ENCODE measurements at regions not wholly inside any gene's neighbourhood (a gene's known extent, or its start where the extent isn't known, plus 50 kb on each side); places are given as distances from the start of the nearest gene placed in this dataset.

DNA sequence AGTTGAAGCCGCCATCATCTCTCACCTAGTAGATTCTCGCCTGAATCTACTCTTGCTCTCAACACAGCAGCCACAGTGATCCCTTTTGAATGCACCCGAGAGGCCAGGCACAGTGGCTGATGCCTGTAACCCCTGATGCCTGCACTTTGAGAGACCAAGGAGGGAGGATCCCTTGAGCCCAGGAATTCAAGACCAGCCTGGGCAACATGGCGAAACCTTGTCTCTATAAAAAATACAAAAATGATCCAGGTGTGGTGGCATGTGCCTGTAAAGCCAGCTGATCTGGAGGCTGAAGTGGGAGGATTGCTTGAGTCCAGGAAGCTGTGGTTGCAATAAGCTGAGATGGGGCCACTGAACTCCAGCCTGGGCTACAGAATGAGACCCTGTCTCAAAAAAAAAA, 60.3 kb upstream of the EML4 start:
- H3K36me3 ChIP-seq (ENCODE audit: low read depth), result no peaks in the 10 kb centered on the region
- no peak overlapping the region for H3K4me3 ChIP-seq
- peaks cover 52% of the 10 kb centered on the region for H3K4me1 ChIP-seq (replicated peaks; ENCODE audit: insufficient read depth)
- TF ChIP-seq EZH2 (IDR thresholded peaks at IDR 0.05; ENCODE audit: low read depth), result no peak
- TF ChIP-seq, protein P1, sequence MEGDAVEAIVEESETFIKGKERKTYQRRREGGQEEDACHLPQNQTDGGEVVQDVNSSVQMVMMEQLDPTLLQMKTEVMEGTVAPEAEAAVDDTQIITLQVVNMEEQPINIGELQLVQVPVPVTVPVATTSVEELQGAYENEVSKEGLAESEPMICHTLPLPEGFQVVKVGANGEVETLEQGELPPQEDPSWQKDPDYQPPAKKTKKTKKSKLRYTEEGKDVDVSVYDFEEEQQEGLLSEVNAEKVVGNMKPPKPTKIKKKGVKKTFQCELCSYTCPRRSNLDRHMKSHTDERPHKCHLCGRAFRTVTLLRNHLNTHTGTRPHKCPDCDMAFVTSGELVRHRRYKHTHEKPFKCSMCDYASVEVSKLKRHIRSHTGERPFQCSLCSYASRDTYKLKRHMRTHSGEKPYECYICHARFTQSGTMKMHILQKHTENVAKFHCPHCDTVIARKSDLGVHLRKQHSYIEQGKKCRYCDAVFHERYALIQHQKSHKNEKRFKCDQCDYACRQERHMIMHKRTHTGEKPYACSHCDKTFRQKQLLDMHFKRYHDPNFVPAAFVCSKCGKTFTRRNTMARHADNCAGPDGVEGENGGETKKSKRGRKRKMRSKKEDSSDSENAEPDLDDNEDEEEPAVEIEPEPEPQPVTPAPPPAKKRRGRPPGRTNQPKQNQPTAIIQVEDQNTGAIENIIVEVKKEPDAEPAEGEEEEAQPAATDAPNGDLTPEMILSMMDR (conservative IDR thresholded peaks at IDR 0.05), result no peak
- H3K27ac ChIP-seq, result no peak overlapping the region
- H3K9me3 ChIP-seq (ENCODE audit: insufficient read depth, low read depth), result no peaks in the 10 kb centered on the region
- no TSS peak for BruUV-seq (replicated peaks)
- no peak overlapping the region for H3K4me2 ChIP-seq
- H2AFZ ChIP-seq, result no peak overlapping the region
- no peaks in the 10 kb centered on the region for H4K20me1 ChIP-seq (ENCODE audit: insufficient read depth)
- DNase-seq, result peak in 1 of 2 experiments; percentile 33
- no peaks in the 10 kb centered on the region for H3K9me2 ChIP-seq (ENCODE audit: insufficient read depth)
- no peaks in the 10 kb centered on the region for H3K79me2 ChIP-seq (ENCODE audit: low read depth)
- CTCF ChIA-PET, result no interaction called here
- peaks cover 33% of the 10 kb centered on the region; the same call in 1 of the 2 replicates for H3F3A ChIP-seq (ENCODE audit: insufficient read depth, low read depth)
- POLR2A ChIA-PET (ENCODE audit: unreplicated experiment), result no interaction called here
- intact Hi-C loops (cut with micrococcal nuclease; ENCODE audit: unreplicated experiment), result no loop called here
- no peaks in the 10 kb centered on the region for H3K27me3 ChIP-seq (ENCODE audit: insufficient read depth, low read depth)

DNA sequence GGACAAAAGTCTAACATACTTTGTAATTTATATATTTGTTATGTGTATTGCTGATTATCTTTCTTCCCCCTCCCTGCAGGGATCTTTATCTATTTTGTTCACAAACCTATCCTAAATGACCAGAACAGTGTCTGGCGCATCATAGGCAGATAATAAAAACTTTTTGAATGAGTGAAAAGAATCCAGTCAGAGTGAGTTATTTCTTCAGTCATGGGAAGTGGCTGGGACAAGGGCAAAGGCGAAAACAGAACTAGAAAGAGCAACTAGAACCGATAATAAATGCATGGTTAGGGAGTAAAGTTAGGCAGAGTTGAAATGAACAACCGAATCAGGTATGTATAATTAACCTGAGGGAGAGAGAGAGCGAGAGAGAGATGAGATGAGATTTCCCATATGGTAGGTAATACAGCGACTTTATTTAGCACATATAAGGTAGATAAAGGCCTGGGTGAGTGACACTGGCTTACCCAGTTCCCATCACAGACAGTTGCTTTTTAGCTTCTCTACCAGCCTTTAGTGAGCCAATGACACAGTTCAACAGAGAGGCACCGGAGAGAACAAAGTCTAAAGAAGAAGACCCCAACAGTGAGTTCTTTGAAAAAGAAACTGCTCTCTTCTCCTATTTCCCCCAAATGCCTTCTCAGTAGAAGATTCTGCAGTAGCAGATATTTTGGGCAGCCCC, 59.1 kb upstream of the EML4 start:
- H3K79me2 ChIP-seq (ENCODE audit: low read depth), result no peaks in the 10 kb centered on the region
- CTCF ChIA-PET, result no interaction called here
- no peaks in the 10 kb centered on the region for H3K9me3 ChIP-seq (ENCODE audit: insufficient read depth, low read depth)
- intact Hi-C loops (cut with micrococcal nuclease; ENCODE audit: unreplicated experiment), result no loop called here
- no peaks in the 10 kb centered on the region for H3K27me3 ChIP-seq (ENCODE audit: insufficient read depth, low read depth)
- H4K20me1 ChIP-seq (ENCODE audit: insufficient read depth), result no peaks in the 10 kb centered on the region
- BruUV-seq (replicated peaks), result no TSS peak
- DNase-seq, result no peak
- TF ChIP-seq, protein P1 (conservative IDR thresholded peaks at IDR 0.05), result no peak
- no peak for TF ChIP-seq EZH2 (IDR thresholded peaks at IDR 0.05; ENCODE audit: low read depth)
- no peak overlapping the region for H3K4me3 ChIP-seq
- peaks cover 46% of the 10 kb centered on the region for H3K4me1 ChIP-seq (replicated peaks; ENCODE audit: insufficient read depth)
- no peaks in the 10 kb centered on the region for H3K36me3 ChIP-seq (ENCODE audit: low read depth)
- H3F3A ChIP-seq (ENCODE audit: insufficient read depth, low read depth), result peaks cover 31% of the 10 kb centered on the region; the same call in 1 of the 2 replicates
- no peak overlapping the region for H3K27ac ChIP-seq
- H2AFZ ChIP-seq, result no peak overlapping the region
- H3K4me2 ChIP-seq, result no peak overlapping the region
- H3K9me2 ChIP-seq (ENCODE audit: insufficient read depth), result no peaks in the 10 kb centered on the region
- POLR2A ChIA-PET (ENCODE audit: unreplicated experiment), result no interaction called here

DNA sequence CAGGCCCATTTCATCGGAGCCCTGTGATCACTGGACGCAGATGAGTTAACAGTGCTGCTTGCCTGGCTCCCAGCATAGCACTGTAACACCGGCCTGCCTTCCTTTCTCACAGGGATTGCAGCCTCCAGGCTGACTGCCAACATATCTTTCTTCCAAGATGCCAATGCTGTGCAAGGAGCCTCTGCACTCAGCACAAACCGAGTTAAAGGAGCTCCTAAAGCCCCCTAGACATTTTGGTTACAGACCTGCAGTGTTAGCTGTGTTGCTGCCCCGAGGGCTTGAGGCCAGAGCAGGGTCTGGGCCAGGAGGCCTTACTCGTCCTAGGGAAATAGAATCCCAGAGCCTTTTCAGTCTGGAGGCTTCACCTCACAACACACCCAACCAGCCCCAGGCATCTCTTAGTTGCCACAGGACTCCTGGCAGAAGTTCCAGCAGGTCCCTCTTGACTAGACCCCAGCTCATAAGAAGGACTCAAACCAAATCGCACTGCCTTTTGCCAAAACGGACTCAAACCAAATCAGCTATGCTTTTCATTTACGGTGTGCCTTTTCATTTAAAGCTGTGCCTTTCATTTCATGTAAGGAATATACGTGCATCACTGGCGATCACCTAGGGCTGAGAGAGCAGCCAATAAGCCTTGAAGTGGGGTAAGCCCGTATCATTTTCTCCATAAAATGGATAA, 58.4 kb upstream of the EML4 start:
- CTCF ChIA-PET, result no interaction called here
- H3K36me3 ChIP-seq (ENCODE audit: low read depth), result no peaks in the 10 kb centered on the region
- no peaks in the 10 kb centered on the region for H3K9me2 ChIP-seq (ENCODE audit: insufficient read depth)
- no peaks in the 10 kb centered on the region for H3K27me3 ChIP-seq (ENCODE audit: insufficient read depth, low read depth)
- H4K20me1 ChIP-seq (ENCODE audit: insufficient read depth), result no peaks in the 10 kb centered on the region
- intact Hi-C loops (cut with micrococcal nuclease; ENCODE audit: unreplicated experiment), result no loop called here
- H3F3A ChIP-seq (ENCODE audit: insufficient read depth, low read depth), result peaks cover 31% of the 10 kb centered on the region; the same call in 1 of the 2 replicates
- DNase-seq, result no peak
- no peak overlapping the region for H3K27ac ChIP-seq
- H3K4me3 ChIP-seq, result no peak overlapping the region
- no peaks in the 10 kb centered on the region for H3K9me3 ChIP-seq (ENCODE audit: insufficient read depth, low read depth)
- H3K4me2 ChIP-seq, result no peak overlapping the region
- POLR2A ChIA-PET (ENCODE audit: unreplicated experiment), result no interaction called here
- TF ChIP-seq EZH2 (IDR thresholded peaks at IDR 0.05; ENCODE audit: low read depth), result no peak
- TF ChIP-seq, protein P1 (conservative IDR thresholded peaks at IDR 0.05), result no peak
- peaks cover 42% of the 10 kb centered on the region for H3K4me1 ChIP-seq (replicated peaks; ENCODE audit: insufficient read depth)
- no TSS peak for BruUV-seq (replicated peaks)
- no peak overlapping the region for H2AFZ ChIP-seq
- H3K79me2 ChIP-seq (ENCODE audit: low read depth), result no peaks in the 10 kb centered on the region
